Inflammatory macrophage treated with lipopolysaccharide for 4 hours (primary cell): ENCODE measurements at regions not wholly inside any gene's neighbourhood (a gene's known extent, or its start where the extent isn't known, plus 50 kb on each side); places are given as distances from the start of the nearest gene placed in this dataset.
A peak's percentile ranks its signal among the peaks of the same experiment; 100 is the strongest.

Source experiments
- DNase-seq: peaks from one replicate; pipeline ENCODE4 v3.0.0-alpha.2; 2020

GRCh38 chr1:235025422-235025984 is 103.1 kb downstream of the TOMM20 start:
- DNase-seq, result no peak

GRCh38 chr1:235024711-235025421 is 103.8 kb downstream of the TOMM20 start:
- no peak for DNase-seq

- no peak for DNase-seq
Measured at GRCh38 chr1:235023711-235024439, 104.8 kb downstream of the TOMM20 start.

- peak; percentile 73 for DNase-seq
Measured at GRCh38 chr1:235022981-235023710, 105.5 kb downstream of the TOMM20 start.

GRCh38 chr1:235022341-235022980 is 106.2 kb downstream of the TOMM20 start:
- no peak for DNase-seq

GRCh38 chr1:235021815-235022214 is 106.8 kb downstream of the TOMM20 start:
- DNase-seq, result no peak

GRCh38 chr1:235021321-235021720 is 107.3 kb downstream of the TOMM20 start:
- DNase-seq, result no peak

GRCh38 chr1:235019961-235020360 is 108.7 kb downstream of the TOMM20 start:
- DNase-seq, result no peak

GRCh38 chr1:235019471-235019870 is 109.2 kb downstream of the TOMM20 start:
- DNase-seq, result no peak

GRCh38 chr1:235018720-235019444 is 109.8 kb downstream of the TOMM20 start:
- peak; percentile 62 for DNase-seq

- DNase-seq, result no peak
Measured at GRCh38 chr1:235018161-235018560, 110.5 kb downstream of the TOMM20 start.

- no peak for DNase-seq
Measured at GRCh38 chr1:235017719-235018118, 110.9 kb downstream of the TOMM20 start.

- DNase-seq, result no peak
Measured at GRCh38 chr1:235017191-235017590, 111.4 kb downstream of the TOMM20 start.

- DNase-seq, result peak; percentile 87
Measured at GRCh38 chr1:235015291-235015985, 113.2 kb downstream of the TOMM20 start.

GRCh38 chr1:235014756-235015155 is 113.9 kb downstream of the TOMM20 start:
- no peak for DNase-seq

GRCh38 chr1:235013512-235013911 is 115.1 kb downstream of the TOMM20 start:
- DNase-seq, result peak; percentile 43

- no peak for DNase-seq
Measured at GRCh38 chr1:235012436-235013210, 116.0 kb downstream of the TOMM20 start.

GRCh38 chr1:235011599-235012435 is 116.8 kb downstream of the TOMM20 start:
- peak; percentile 98 for DNase-seq

GRCh38 chr1:235011064-235011598 is 117.5 kb downstream of the TOMM20 start:
- DNase-seq, result peak; percentile 28
